HepG2 (cell line): ENCODE measurements at regions not wholly inside any gene's neighbourhood (a gene's known extent, or its start where the extent isn't known, plus 50 kb on each side); places are given as distances from the start of the nearest gene placed in this dataset.

ENCODE experiments used
- ATAC-seq: fragments of 200-7000 bp; cut with Tn5 transposase; 3 replicates; pipeline ENCODE4 v1.9.1; 2020; ENCODE audit warnings: mild to moderate bottlenecking, moderate library complexity
- BruUV-seq: library from RNA; stranded (reverse); fragments of 400-500 nt; replicated peaks from 2 replicates; lab custom pipeline; 2021; lab: Mats Ljungman, UMichigan
- CTCF ChIA-PET: fragments of 300-600 bp; formaldehyde crosslinking; extraction: SDS; loops from one replicate; lab custom pipeline; 2021; ENCODE audit warnings: low total read pairs, inconsistent platforms, low intra/inter-chr PET ratio; lab: Yijun Ruan, JAX
- POLR2A ChIA-PET: fragments of 350-600 bp; sonication (Branson Sonifier 250); formaldehyde crosslinking; loops from one replicate; lab custom pipeline; 2020; ENCODE audit warnings: antibody characterized with exemption, inconsistent platforms; lab: Yijun Ruan, JAX
- DNase-seq: peaks from one replicate; pipeline ENCODE4 v3.0.0-alpha.2; 2015; ENCODE audit warnings: low spot score
- FAIRE-seq: peaks from 3 replicates; lab custom pipeline; 2011; peaks lifted over from hg19 to GRCh38; lab: Jason Lieb, UNC
- H2AFZ ChIP-seq: one replicate; pipeline ENCODE4 v1.6.1; 2011; ENCODE audit warnings: low read length, inconsistent platforms
- H3K27ac ChIP-seq: fragments of 300-600 bp; 3 replicates; pipeline ENCODE4 v1.8.0; 2011; ENCODE audit warnings: mixed run types, mild to moderate bottlenecking, mixed read lengths, low read length, inconsistent platforms; ENCODE audit not compliant: insufficient read depth; ENCODE audit errors: extremely low read length
- H3K27me3 ChIP-seq, 2 experiments: fragments of 200-600 bp in 1 of 2; 2 replicates in 1 of 2; 3 replicates in 1 of 2; pipeline versions ENCODE4 v1.6.0 to v1.8.0; 2011; ENCODE audit warnings: low read length in 2 of 2, mild to moderate bottlenecking in 2 of 2, moderate library complexity in 2 of 2, inconsistent platforms in 1 of 2; ENCODE audit not compliant: insufficient read depth in 2 of 2, control insufficient read depth in 1 of 2
- H3K36me3 ChIP-seq, 2 experiments: fragments of 200-600 bp in 1 of 2; replicated peaks in 1 of 2; 2 replicates in 1 of 2; 3 replicates in 1 of 2; pipeline versions ENCODE4 v1.5.1 to v1.8.0; 2011; ENCODE audit warnings: low read length in 2 of 2, inconsistent platforms in 1 of 2; ENCODE audit not compliant: insufficient read depth in 2 of 2, control insufficient read depth in 1 of 2
- H3K4me1 ChIP-seq: 2 replicates; pipeline ENCODE4 v1.5.1; 2012; ENCODE audit warnings: low read length, inconsistent platforms; ENCODE audit not compliant: insufficient read depth
- H3K4me2 ChIP-seq: 2 replicates; pipeline ENCODE4 v1.6.0; 2011; ENCODE audit warnings: low read depth, low read length, inconsistent platforms
- H3K4me3 ChIP-seq, 3 experiments: fragments of 200-600 bp in 1 of 3; sonication (generic), shearing (Covaris generic) in 1 of 3; replicated peaks in 1 of 3; 2 replicates each; pipeline ENCODE4 v1.5.1; 2011 to 2016; ENCODE audit warnings: low read length in 3 of 3, inconsistent platforms in 2 of 3, low read depth in 2 of 3, mild to moderate bottlenecking in 2 of 3, control low read depth in 1 of 3, mixed read lengths in 1 of 3; ENCODE audit not compliant: insufficient read depth in 1 of 3
- H3K79me2 ChIP-seq: one replicate; pipeline ENCODE4 v1.6.1; 2011; ENCODE audit warnings: low read length, inconsistent platforms; ENCODE audit not compliant: insufficient read depth
- H3K9ac ChIP-seq: 2 replicates; pipeline ENCODE4 v1.6.0; 2011; ENCODE audit warnings: mild to moderate bottlenecking, low read depth, low read length, inconsistent platforms; ENCODE audit not compliant: insufficient read depth
- H3K9me3 ChIP-seq: 2 replicates; pipeline ENCODE4 v1.5.1; 2012; ENCODE audit warnings: mild to moderate bottlenecking, low read length
- H4K20me1 ChIP-seq: 2 replicates; pipeline ENCODE4 v1.6.0; 2011; ENCODE audit warnings: inconsistent platforms, mild to moderate bottlenecking, low read length, moderate library complexity; ENCODE audit not compliant: insufficient read depth
- CBFB ChIP-seq: sonication (generic); formaldehyde crosslinking; IDR thresholded peaks from 2 replicates; pipeline ENCODE4 v1.4.0; 2020; ENCODE audit warnings: missing genetic modification reagents
- CTCF ChIP-seq: sonication (generic); formaldehyde crosslinking; IDR thresholded peaks from 2 replicates; pipeline ENCODE4 v1.5.0; 2020; ENCODE audit warnings: mild to moderate bottlenecking, missing genetic modification reagents, moderate library complexity
- ETS1 ChIP-seq: sonication (generic); formaldehyde crosslinking; IDR thresholded peaks from 2 replicates; pipeline ENCODE4 v1.4.0; 2020; ENCODE audit warnings: missing genetic modification reagents
- FOXA3 ChIP-seq: IDR thresholded peaks from 2 replicates; pipeline ENCODE4 v1.6.1; 2016; ENCODE audit warnings: missing genetic modification reagents, missing compliant biosample characterization
- MYPOP ChIP-seq: sonication (generic); formaldehyde crosslinking; IDR thresholded peaks from 2 replicates; pipeline ENCODE4 v1.8.1; 2023; ENCODE audit warnings: mild to moderate bottlenecking, moderate library complexity, missing genetic modification reagents
- PCBP1 ChIP-seq: fragments of 200-400 bp; formaldehyde crosslinking; IDR thresholded peaks from 2 replicates; pipeline ENCODE4 v1.6.1; 2017; ENCODE audit warnings: mild to moderate bottlenecking, low read depth, low read length, borderline replicate concordance
- RAD21 ChIP-seq: fragments of 450-650 bp; formaldehyde crosslinking; IDR thresholded peaks from 2 replicates; pipeline ENCODE4 v1.5.0; 2020; ENCODE audit warnings: mild to moderate bottlenecking
- SMC3 ChIP-seq: IDR thresholded peaks from 2 replicates; pipeline ENCODE4 v1.6.1; 2011; ENCODE audit warnings: low read length, improper control_type of control experiment
- TRIM24 ChIP-seq: sonication (generic); formaldehyde crosslinking; IDR thresholded peaks from 2 replicates; pipeline ENCODE4 v1.8.0; 2022; ENCODE audit warnings: mild to moderate bottlenecking, missing genetic modification reagents
- ZBTB43 ChIP-seq: sonication (generic); formaldehyde crosslinking; conservative IDR thresholded peaks from 2 replicates; pipeline ENCODE4 v1.4.0; 2020; ENCODE audit warnings: missing genetic modification reagents
- ZFP36L2 ChIP-seq: sonication (generic); formaldehyde crosslinking; IDR thresholded peaks from 2 replicates; pipeline ENCODE4 v1.4.0; 2020; ENCODE audit warnings: missing genetic modification reagents
- ZNF484 ChIP-seq: sonication (generic); formaldehyde crosslinking; IDR thresholded peaks from 2 replicates; pipeline ENCODE4 v1.5.1; 2020; ENCODE audit warnings: mild to moderate bottlenecking, low read depth, missing genetic modification reagents, borderline replicate concordance
- ZNF510 ChIP-seq: sonication (generic); formaldehyde crosslinking; IDR thresholded peaks from 2 replicates; pipeline ENCODE4 v1.4.0; 2020; ENCODE audit warnings: low read depth, mild to moderate bottlenecking, missing genetic modification reagents
- WGBS: methylation state at CpG from one replicate; pipeline ENCODE4 v1.1.6; 2017; ENCODE audit warnings: low lambda C conversion rate; 5-methylcytosine and 5-hydroxymethylcytosine counted together
- in situ Hi-C: cut with HindIII; loops from 2 replicates; pipeline ENCODE4 v1.10.0; 2017; ENCODE audit warnings: low pct_unique_long_range_greater_than_20kb; ENCODE audit not compliant: extremely low pct_ligation_motif_present
- intact Hi-C: fragments of 100-400 bp; cut with micrococcal nuclease; formaldehyde crosslinking; loops from one replicate; pipeline ENCODE4 v1.10.0; 2022; ENCODE audit not compliant: unreplicated experiment

- Histone ChIP-seq H3K4me2 (no peak overlapping the region), H3K79me2 (no peaks in the 10 kb centered on the region)
- no peak for TF ChIP-seq CBFB
- TF ChIP-seq ZNF510 (CRISPR knock-in tag), result no peak
- TF ChIP-seq ZBTB43 (CRISPR knock-in tag), result no peak
- TF ChIP-seq, all 625 proteins: peak for 0
- H3K4me3 ChIP-seq, result no peak overlapping the region
- intact Hi-C loops (no loop called here), in situ Hi-C loops (no loop called here)
- H3K27ac ChIP-seq, result no peak overlapping the region
- ChIA-PET CTCF (no interaction called here), POLR2A (no interaction called here)
- FAIRE-seq, result no peak
- no peak overlapping the region for H3K9ac ChIP-seq
- H2AFZ ChIP-seq, result no peak overlapping the region
- 2% methylated on average over 2 of the region's 2 CpGs for WGBS
- H3K4me1 ChIP-seq, result no peaks in the 10 kb centered on the region
- H3K9me3 ChIP-seq, result 0 out of 2 replicates have a peak, but pooled peaks cover 8% of the 10 kb centered on the region
- ATAC-seq, result no peak
- no peak for DNase-seq
- H4K20me1 ChIP-seq, result no peaks in the 10 kb centered on the region
- BruUV-seq, result no TSS peak
- H3K27me3 ChIP-seq, result no peaks in the 10 kb centered on the region
- H3K36me3 ChIP-seq, result no peaks in the 10 kb centered on the region
Observed at GRCh38 chr1:72631449-72631848, 349.1 kb upstream of the NEGR1 start.

GRCh38 chr1:72623299-72623708 lies 341.0 kb upstream of the NEGR1 start:
- Histone ChIP-seq H3K4me3 (no peak overlapping the region), H3K36me3 (no peaks in the 10 kb centered on the region), H4K20me1 (no peaks in the 10 kb centered on the region), H3K79me2 (no peaks in the 10 kb centered on the region), H3K27ac (no peak overlapping the region), H3K4me1 (no peaks in the 10 kb centered on the region), H3K9ac (no peak overlapping the region), H3K27me3 (no peaks in the 10 kb centered on the region), H3K4me2 (peak overlapping the region; percentile 43), H2AFZ (no peak overlapping the region), H3K9me3 (no peaks in the 10 kb centered on the region)
- peak; percentile 40 for FAIRE-seq
- ATAC-seq, result peak; percentile 87
- BruUV-seq, result no TSS peak
- intact Hi-C loops, result loop anchor here (1.0 to 2.0 kb wide), 2 partner anchors 437 to 1375 kb away; no protein-coding TSS in a partner anchor
- peak; percentile 20 for DNase-seq
- in situ Hi-C loops, result no loop called here
- CTCF ChIA-PET, result no interaction called here
- WGBS, result 4% methylated on average over 4 of the region's 4 CpGs
- POLR2A ChIA-PET, result no interaction called here
- TF ChIP-seq ZNF484 (CRISPR knock-in tag) (no peak), ETS1 (no peak), TRIM24 (CRISPR knock-in tag) (no peak), ZFP36L2 (CRISPR knock-in tag) (no peak), MYPOP (CRISPR knock-in tag) (no peak), RAD21 (CRISPR knock-in tag) (0 out of 2 replicates have a peak, but pooled peaks have one; percentile 15), PCBP1 (no peak), FOXA3 (CRISPR knock-in tag) (no peak), SMC3 (peak; percentile 26; the same call in 1 of the 2 replicates), CTCF (CRISPR knock-in tag) (peak; percentile 64)
